GM18508 (cell line): ENCODE measurements at regions not wholly inside any gene's neighbourhood (a gene's known extent, or its start where the extent isn't known, plus 50 kb on each side); places are given as distances from the start of the nearest gene placed in this dataset.
A peak's percentile ranks its signal among the peaks of the same experiment; 100 is the strongest.
"Not testable (repeated sequence)": the region's sequence is repeated elsewhere in the genome, so short reads cannot be mapped to it uniquely, and the experiment has no call there.

Experiments used
- ATAC-seq: cut with Tn5 transposase; IDR thresholded peaks from one replicate; pipeline ENCODE4 v1.9.1; 2021; ENCODE audit warnings: moderate number of reproducible peaks; ENCODE audit not compliant: insufficient read depth, unreplicated experiment

GRCh38 chr3:30318110-30318509 is 288.3 kb upstream of the TGFBR2 start:
- ATAC-seq, result no peak

GRCh38 chr3:30319713-30320112 is 286.7 kb upstream of the TGFBR2 start:
- peak; percentile 63 for ATAC-seq

- ATAC-seq, result no peak
Observed at GRCh38 chr3:30320392-30320791, 286.0 kb upstream of the TGFBR2 start.

- no peak for ATAC-seq
Observed at GRCh38 chr3:30321065-30321464, 285.3 kb upstream of the TGFBR2 start.

GRCh38 chr3:30323649-30324048 is 282.8 kb upstream of the TGFBR2 start:
- not testable (repeated sequence) for ATAC-seq

- ATAC-seq, result no peak
Observed at GRCh38 chr3:30324587-30324986, 281.8 kb upstream of the TGFBR2 start.

GRCh38 chr3:30327976-30328375 is 278.4 kb upstream of the TGFBR2 start:
- ATAC-seq, result not testable (repeated sequence)

GRCh38 chr3:30328935-30329334 is 277.5 kb upstream of the TGFBR2 start:
- not testable (repeated sequence) for ATAC-seq

GRCh38 chr3:30331519-30331918 is 274.9 kb upstream of the TGFBR2 start:
- ATAC-seq, result no peak

- no peak for ATAC-seq
Observed at GRCh38 chr3:30332196-30333021, 274.0 kb upstream of the TGFBR2 start.

GRCh38 chr3:30333143-30333542 is 273.3 kb upstream of the TGFBR2 start:
- no peak for ATAC-seq

GRCh38 chr3:30333903-30334302 is 272.5 kb upstream of the TGFBR2 start:
- no peak for ATAC-seq

GRCh38 chr3:30340500-30340899 is 265.9 kb upstream of the TGFBR2 start:
- no peak for ATAC-seq

GRCh38 chr3:30341079-30341478 is 265.3 kb upstream of the TGFBR2 start:
- no peak for ATAC-seq

GRCh38 chr3:30341851-30342250 is 264.6 kb upstream of the TGFBR2 start:
- ATAC-seq, result no peak

GRCh38 chr3:30342318-30343060 is 263.9 kb upstream of the TGFBR2 start:
- no peak for ATAC-seq

- no peak for ATAC-seq
Observed at GRCh38 chr3:30343067-30343831, 263.2 kb upstream of the TGFBR2 start.

- no peak for ATAC-seq
Observed at GRCh38 chr3:30343861-30344260, 262.5 kb upstream of the TGFBR2 start.

- no peak for ATAC-seq
Observed at GRCh38 chr3:30344288-30344687, 262.1 kb upstream of the TGFBR2 start.

- ATAC-seq, result no peak
Observed at GRCh38 chr3:30346933-30347320, 259.5 kb upstream of the TGFBR2 start.

GRCh38 chr3:30347679-30348216 is 258.7 kb upstream of the TGFBR2 start:
- peak; percentile 75 for ATAC-seq
